Upper lobe of left lung (tissue), 6 donors: ENCODE measurements at regions not wholly inside any gene's neighbourhood (a gene's known extent, or its start where the extent isn't known, plus 50 kb on each side); places are given as distances from the start of the nearest gene placed in this dataset.

Experiments
- ATAC-seq, 2 donors: fragments of 200-7000 bp; cut with Tn5 transposase; one replicate each; pipeline ENCODE4 v1.9.1; 2022; ENCODE audit warnings: mild to moderate bottlenecking in 2 of 2, moderate library complexity in 2 of 2; ENCODE audit not compliant: low FRiP score in 2 of 2
- DNase-seq, 2 donors: peaks; one replicate each; pipeline ENCODE4 v3.0.0-alpha.2; 2019 to 2020
- H3K27ac ChIP-seq, 4 donors: fragments of 200-600 bp; sonication (generic); one replicate each; pipeline ENCODE4 v1.5.1; 2016 to 2019
- H3K27me3 ChIP-seq, 4 donors: fragments of 200-600 bp; sonication (generic); one replicate each; pipeline ENCODE4 v1.5.1; 2017 to 2019
- H3K36me3 ChIP-seq, 4 donors: fragments of 200-600 bp; sonication (generic); one replicate each; pipeline ENCODE4 v1.5.1; 2016 to 2019
- H3K4me1 ChIP-seq, 4 donors: fragments of 200-600 bp; sonication (generic); one replicate each; pipeline ENCODE4 v1.5.1; 2018 to 2019
- H3K4me3 ChIP-seq, 4 donors: fragments of 200-600 bp; sonication (generic); one replicate each; pipeline ENCODE4 v1.5.1; 2017 to 2019; ENCODE audit warnings: mild to moderate bottlenecking in 2 of 4, moderate library complexity in 1 of 4
- H3K9me3 ChIP-seq, 4 donors: fragments of 200-600 bp; sonication (generic); one replicate each; pipeline ENCODE4 v1.5.1; 2018 to 2019
- EP300 ChIP-seq, 4 donors: sonication (generic); formaldehyde crosslinking; IDR thresholded peaks; one replicate each; pipeline ENCODE4 v1.5.1; 2017; ENCODE audit warnings: antibody characterized with exemption in 4 of 4, control low read depth in 2 of 4
- POLR2A ChIP-seq, 4 donors: fragments of 450-650 bp; IDR thresholded peaks; one replicate each; pipeline ENCODE4 v1.5.1; 2016 to 2017; ENCODE audit warnings: antibody characterized with exemption in 4 of 4, mild to moderate bottlenecking in 2 of 4
- POLR2AphosphoS5 ChIP-seq, 2 donors: sonication (generic); formaldehyde crosslinking; IDR thresholded peaks; one replicate each; pipeline ENCODE4 v1.5.1; 2017; ENCODE audit warnings: antibody characterized with exemption in 2 of 2
- WGBS, 2 donors: methylation state at CpG; one replicate each; pipeline ENCODE4 v1.1.5; 2017 to 2018; 5-methylcytosine and 5-hydroxymethylcytosine counted together
- TF ChIP-seq, protein P1 (sequence below), 6 experiments: fragments of 450-650 bp in 4 of 6; fragments of 200-600 bp in 2 of 6; sonication (generic) in 2 of 6; IDR thresholded peaks; one replicate each; pipeline ENCODE4 v1.5.1; 2016 to 2019; ENCODE audit warnings: antibody characterized with exemption in 6 of 6
- donor health status: DM: no; HTN: no; CAD: no; lungs with moderate emphysema.
- donor health status: DM: no; HTN: yes; CAD: no; lungs with severe emphysema.

DNA sequence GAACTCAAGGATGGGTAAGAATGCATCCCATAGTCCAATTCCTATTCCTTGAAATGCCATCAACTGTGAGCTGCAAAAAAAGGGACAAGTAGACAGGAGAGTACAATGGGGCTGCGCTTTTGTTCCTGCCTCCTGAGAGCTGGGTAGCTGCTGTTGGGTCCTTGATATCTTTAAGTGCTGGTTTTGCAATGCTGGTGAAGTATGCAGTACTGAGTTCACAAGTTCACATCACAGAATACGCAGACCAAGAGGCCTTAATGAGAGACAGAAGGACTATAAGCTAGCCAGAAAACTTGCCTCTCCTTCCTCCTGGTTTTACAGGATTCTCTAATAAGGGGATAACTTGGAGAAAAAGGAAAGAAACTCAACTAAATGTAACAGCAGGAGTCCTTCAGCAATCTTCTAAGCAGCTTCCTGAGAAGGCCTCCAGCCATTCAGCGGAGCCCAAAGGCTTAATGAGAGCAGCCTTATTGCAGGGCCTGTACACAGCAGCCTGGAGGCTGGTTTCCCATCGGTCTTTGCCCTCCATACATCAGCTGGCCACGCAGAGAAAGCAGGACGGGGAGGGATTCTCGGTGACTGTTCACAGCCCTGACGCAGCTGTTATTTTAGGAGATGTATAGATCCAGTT lies 293.1 kb downstream of the CDCA7 start:
- Histone ChIP-seq H3K4me1 (peaks cover 0 to 9% (median 0%) of the 10 kb centered on the region in 4 donors), H3K27me3 (no peaks in the 10 kb centered on the region), H3K27ac (no peak overlapping the region), H3K9me3 (no peaks in the 10 kb centered on the region), H3K4me3 (no peak overlapping the region), H3K36me3 (no peaks in the 10 kb centered on the region)
- WGBS, 2 donors = 68 to 82% methylated on average over 7 to 8 of the region's 8 CpGs
- TF ChIP-seq EP300 (IDR thresholded peaks at IDR 0.05) = no peak
- TF ChIP-seq, protein P1, sequence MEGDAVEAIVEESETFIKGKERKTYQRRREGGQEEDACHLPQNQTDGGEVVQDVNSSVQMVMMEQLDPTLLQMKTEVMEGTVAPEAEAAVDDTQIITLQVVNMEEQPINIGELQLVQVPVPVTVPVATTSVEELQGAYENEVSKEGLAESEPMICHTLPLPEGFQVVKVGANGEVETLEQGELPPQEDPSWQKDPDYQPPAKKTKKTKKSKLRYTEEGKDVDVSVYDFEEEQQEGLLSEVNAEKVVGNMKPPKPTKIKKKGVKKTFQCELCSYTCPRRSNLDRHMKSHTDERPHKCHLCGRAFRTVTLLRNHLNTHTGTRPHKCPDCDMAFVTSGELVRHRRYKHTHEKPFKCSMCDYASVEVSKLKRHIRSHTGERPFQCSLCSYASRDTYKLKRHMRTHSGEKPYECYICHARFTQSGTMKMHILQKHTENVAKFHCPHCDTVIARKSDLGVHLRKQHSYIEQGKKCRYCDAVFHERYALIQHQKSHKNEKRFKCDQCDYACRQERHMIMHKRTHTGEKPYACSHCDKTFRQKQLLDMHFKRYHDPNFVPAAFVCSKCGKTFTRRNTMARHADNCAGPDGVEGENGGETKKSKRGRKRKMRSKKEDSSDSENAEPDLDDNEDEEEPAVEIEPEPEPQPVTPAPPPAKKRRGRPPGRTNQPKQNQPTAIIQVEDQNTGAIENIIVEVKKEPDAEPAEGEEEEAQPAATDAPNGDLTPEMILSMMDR (IDR thresholded peaks at IDR 0.05) = no peak
- TF ChIP-seq POLR2AphosphoS5 (IDR thresholded peaks at IDR 0.05) = no peak
- TF ChIP-seq POLR2A (IDR thresholded peaks at IDR 0.05) = no peak
- peak in 1 of 2 donors; percentile 57 for DNase-seq
- peak; percentile 34 to 78 for ATAC-seq

DNA sequence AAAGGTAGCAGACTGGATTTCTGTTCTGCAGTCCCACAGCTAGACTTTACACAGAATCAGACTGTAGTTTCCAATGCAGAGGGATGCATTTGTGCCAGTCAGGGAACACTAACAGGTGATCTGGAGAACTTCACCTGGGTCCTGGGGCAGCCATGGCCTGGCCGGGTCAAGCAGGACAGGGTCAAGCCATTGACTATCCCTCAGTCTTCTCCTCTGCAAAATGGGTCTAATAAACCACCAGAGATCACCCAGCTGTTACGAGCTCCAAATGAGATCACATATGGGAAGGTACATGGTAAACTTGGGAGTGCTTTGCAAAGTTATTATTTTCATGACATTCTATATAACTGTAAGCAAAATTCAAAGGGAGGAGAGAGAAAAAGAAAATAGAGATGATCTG lies 294.1 kb downstream of the CDCA7 start:
- Histone ChIP-seq H3K27ac (no peak overlapping the region), H3K4me3 (no peak overlapping the region), H3K4me1 (peaks cover 0 to 9% (median 0%) of the 10 kb centered on the region in 4 donors), H3K9me3 (no peaks in the 10 kb centered on the region), H3K27me3 (no peaks in the 10 kb centered on the region), H3K36me3 (no peaks in the 10 kb centered on the region)
- TF ChIP-seq, protein P1 (IDR thresholded peaks at IDR 0.05) = no peak
- TF ChIP-seq POLR2A (IDR thresholded peaks at IDR 0.05) (no peak), POLR2AphosphoS5 (IDR thresholded peaks at IDR 0.05) (no peak), EP300 (IDR thresholded peaks at IDR 0.05) (no peak)
- no peak for ATAC-seq
- WGBS, 2 donors = 75 to 96% methylated on average over 2 of the region's 2 CpGs
- no peak for DNase-seq

DNA sequence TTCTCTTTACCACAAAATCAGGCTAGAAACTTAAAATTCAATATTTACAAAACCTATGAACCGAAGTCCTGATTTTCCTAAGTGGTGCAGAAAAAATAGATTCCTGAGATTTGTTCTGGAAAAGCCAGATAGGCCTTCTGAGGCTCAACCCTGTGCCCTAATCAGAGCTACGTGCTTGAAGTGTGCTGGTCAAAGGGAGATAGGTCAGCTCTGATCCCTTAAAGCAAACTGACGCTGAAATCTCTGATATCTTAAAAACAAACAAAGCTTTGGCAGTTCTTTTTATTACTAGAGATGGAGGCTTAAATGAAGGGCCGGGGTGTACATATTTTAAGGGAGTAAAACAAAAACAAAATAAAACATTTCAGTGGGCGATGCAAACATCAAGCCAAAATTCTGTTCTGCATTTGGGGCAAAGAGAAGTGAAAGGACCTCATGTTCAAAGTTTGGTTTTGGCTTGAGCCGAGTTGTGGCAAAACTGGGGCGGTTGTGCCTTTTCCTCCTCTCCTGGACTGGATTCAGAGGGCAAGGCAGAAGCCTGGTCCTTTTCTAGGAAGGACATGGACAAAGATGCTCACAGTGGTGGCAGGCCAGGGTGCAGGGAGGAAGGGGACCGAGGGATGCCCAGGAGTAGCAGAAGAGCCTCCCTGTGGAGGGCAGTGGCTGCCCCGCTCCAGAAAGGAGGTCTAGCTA lies 295.0 kb downstream of the CDCA7 start:
- H3K9me3 ChIP-seq = no peaks in the 10 kb centered on the region
- H3K27ac ChIP-seq = peak overlapping the region in 1 of 4 donors; percentile 26
- no peak for ATAC-seq
- H3K27me3 ChIP-seq = no peaks in the 10 kb centered on the region
- peaks cover 0 to 9% (median 0%) of the 10 kb centered on the region in 4 donors for H3K4me1 ChIP-seq
- H3K36me3 ChIP-seq = no peaks in the 10 kb centered on the region
- no peak for DNase-seq
- WGBS, 2 donors = 66 to 78% methylated on average over 9 of the region's 9 CpGs
- no peak overlapping the region for H3K4me3 ChIP-seq
- TF ChIP-seq EP300 (IDR thresholded peaks at IDR 0.05) (no peak), POLR2AphosphoS5 (IDR thresholded peaks at IDR 0.05) (no peak), POLR2A (IDR thresholded peaks at IDR 0.05) (no peak)
- TF ChIP-seq, protein P1 (IDR thresholded peaks at IDR 0.05) = no peak

DNA sequence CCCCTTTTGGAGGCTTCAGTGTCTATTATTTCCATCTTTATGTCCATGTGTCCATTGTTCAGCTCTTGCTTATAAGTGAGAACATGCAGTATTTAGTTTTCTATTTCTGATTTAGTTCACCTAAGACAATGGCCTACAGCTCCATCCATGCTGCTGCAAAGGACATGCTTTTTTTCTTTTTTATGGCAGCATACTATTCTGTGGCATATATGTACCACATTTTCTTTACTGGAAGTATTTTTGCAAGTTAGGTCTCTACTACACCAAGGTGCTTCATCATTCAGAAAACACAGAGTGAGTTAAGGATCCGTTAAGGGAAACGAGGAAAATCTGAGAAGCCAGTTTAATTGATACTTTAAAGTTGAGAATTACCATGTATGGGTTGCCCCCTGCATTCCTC lies 297.2 kb downstream of the CDCA7 start:
- no peak for ATAC-seq
- no peak for DNase-seq
- WGBS, 2 donors = 92 to 95% methylated on average over 2 of the region's 2 CpGs
- TF ChIP-seq, protein P1 (IDR thresholded peaks at IDR 0.05) = no peak
- TF ChIP-seq POLR2AphosphoS5 (IDR thresholded peaks at IDR 0.05) = no peak
- H3K36me3 ChIP-seq = no peaks in the 10 kb centered on the region
- no peak overlapping the region for H3K27ac ChIP-seq
- no peaks in the 10 kb centered on the region for H3K27me3 ChIP-seq
- no peaks in the 10 kb centered on the region for H3K9me3 ChIP-seq
- H3K4me3 ChIP-seq = no peak overlapping the region
- H3K4me1 ChIP-seq = peaks cover 0 to 9% (median 0%) of the 10 kb centered on the region in 4 donors
